Natural killer cell (primary cell): ENCODE measurements at regions not wholly inside any gene's neighbourhood (a gene's known extent, or its start where the extent isn't known, plus 50 kb on each side); places are given as distances from the start of the nearest gene placed in this dataset.

Experiments used
- ATAC-seq, 3 donors: fragments of 150-1000 bp in 2 of 3; fragments of 200-7000 bp in 1 of 3; cut with Tn5 transposase; 1 replicate in 1 of 3; 2 replicates in 2 of 3; pipeline ENCODE4 v1.10.0; 2021; ENCODE audit warnings: mild to moderate bottlenecking in 2 of 3, moderate library complexity in 2 of 3
- DNase-seq, 2 donors: peaks; one replicate each; pipeline versions ENCODE4 v3.0.0 to v3.0.0-alpha.2; 2013 to 2021; ENCODE audit warnings: mixed read lengths in 1 of 2
- H3K27ac ChIP-seq: one replicate; pipeline ENCODE4 v1.5.1; 2013; ENCODE audit warnings: mild to moderate bottlenecking, low read length
- H3K27me3 ChIP-seq: one replicate; pipeline ENCODE4 v1.6.1; 2013; ENCODE audit warnings: low read length; ENCODE audit not compliant: control insufficient read depth, insufficient read depth
- H3K36me3 ChIP-seq: one replicate; pipeline ENCODE4 v1.6.1; 2013; ENCODE audit warnings: low read length; ENCODE audit not compliant: control insufficient read depth, insufficient read depth
- H3K4me1 ChIP-seq: one replicate; pipeline ENCODE4 v1.6.1; 2013; ENCODE audit warnings: low read length; ENCODE audit not compliant: control insufficient read depth, insufficient read depth
- H3K4me3 ChIP-seq: one replicate; pipeline ENCODE4 v1.5.1; 2013; ENCODE audit warnings: low read length
- H3K9me3 ChIP-seq: one replicate; pipeline ENCODE4 v1.6.1; 2013; ENCODE audit warnings: low read length; ENCODE audit not compliant: control insufficient read depth, insufficient read depth
- H3K27ac Mint-ChIP-seq, 2 donors: one replicate each; pipeline ENCODE4 v1.8.0; 2022; ENCODE audit warnings: mild to moderate bottlenecking in 2 of 2, mixed read lengths in 2 of 2, moderate library complexity in 1 of 2
- H3K27me3 Mint-ChIP-seq, 2 donors: one replicate each; pipeline ENCODE4 v1.8.0; 2022; ENCODE audit warnings: low read depth in 2 of 2, mixed read lengths in 2 of 2
- H3K36me3 Mint-ChIP-seq: one replicate; pipeline ENCODE4 v1.8.0; 2022; ENCODE audit warnings: mixed read lengths
- H3K4me1 Mint-ChIP-seq, 2 donors: one replicate each; pipeline ENCODE4 v1.8.0; 2022; ENCODE audit warnings: mixed read lengths in 2 of 2
- H3K4me3 Mint-ChIP-seq: one replicate; pipeline ENCODE4 v1.8.0; 2022; ENCODE audit warnings: mild to moderate bottlenecking, moderate library complexity, mixed read lengths
- H3K9me3 Mint-ChIP-seq, 2 donors: one replicate each; pipeline ENCODE4 v1.8.0; 2022; ENCODE audit warnings: mixed read lengths in 2 of 2
- CTCF ChIP-seq: fragments of 200-600 bp; IDR thresholded peaks from one replicate; pipeline ENCODE4 v1.8.0; 2022; ENCODE audit warnings: antibody characterized with exemption
- WGBS: methylation state at CpG from one replicate; pipeline ENCODE4 v1.1.7; 2013; ENCODE audit warnings: missing lambda C conversion rate; ENCODE audit not compliant: insufficient coverage; 5-methylcytosine and 5-hydroxymethylcytosine counted together
- intact Hi-C: fragments of 100-400 bp; cut with micrococcal nuclease; formaldehyde crosslinking; loops from one replicate; pipeline ENCODE4 v1.14.2; 2022

GRCh38 chr7:142586611-142587010, 162.7 kb upstream of the PRSS1 start:
- DNase-seq (no peak), ATAC-seq (no peak)
- H3K9me3 Mint-ChIP-seq: no peaks in the 10 kb centered on the region
- 92% methylated on average over 3 of the region's 3 CpGs for WGBS
- H3K4me3 ChIP-seq: no peak overlapping the region
- H3K27ac Mint-ChIP-seq: no peak overlapping the region
- no peaks in the 10 kb centered on the region for H3K36me3 Mint-ChIP-seq
- no peaks in the 10 kb centered on the region for H3K27me3 Mint-ChIP-seq
- H3K27me3 ChIP-seq: no peaks in the 10 kb centered on the region
- intact Hi-C loops: no loop called here
- no peak for TF ChIP-seq CTCF
- peaks cover 4 to 5% of the 10 kb centered on the region in 2 donors for H3K4me1 Mint-ChIP-seq
- no peaks in the 10 kb centered on the region for H3K9me3 ChIP-seq
- no peaks in the 10 kb centered on the region for H3K36me3 ChIP-seq
- H3K4me3 Mint-ChIP-seq: no peak overlapping the region
- no peak overlapping the region for H3K27ac ChIP-seq
- H3K4me1 ChIP-seq: no peaks in the 10 kb centered on the region

GRCh38 chr7:142585425-142585824, 163.8 kb upstream of the PRSS1 start:
- intact Hi-C loops: no loop called here
- H3K4me3 ChIP-seq: no peak overlapping the region
- H3K4me3 Mint-ChIP-seq: no peak overlapping the region
- no peaks in the 10 kb centered on the region for H3K9me3 ChIP-seq
- no peaks in the 10 kb centered on the region for H3K36me3 Mint-ChIP-seq
- no peak overlapping the region for H3K27ac ChIP-seq
- H3K9me3 Mint-ChIP-seq: no peaks in the 10 kb centered on the region
- no peak for TF ChIP-seq CTCF
- H3K27me3 ChIP-seq: no peaks in the 10 kb centered on the region
- H3K4me1 ChIP-seq: peaks cover 9% of the 10 kb centered on the region
- H3K4me1 Mint-ChIP-seq: peaks cover 14 to 16% of the 10 kb centered on the region in 2 donors
- H3K36me3 ChIP-seq: no peaks in the 10 kb centered on the region
- H3K27me3 Mint-ChIP-seq: no peaks in the 10 kb centered on the region
- ATAC-seq (no peak), DNase-seq (no peak)
- no peak overlapping the region for H3K27ac Mint-ChIP-seq
- 57% methylated on average over 1 of the region's 2 CpGs for WGBS

- Histone ChIP-seq H3K27me3 (no peaks in the 10 kb centered on the region), H3K9me3 (no peaks in the 10 kb centered on the region), H3K4me3 (no peak overlapping the region), H3K27ac (no peak overlapping the region), H3K36me3 (no peaks in the 10 kb centered on the region), H3K4me1 (peaks cover 9% of the 10 kb centered on the region)
- H3K36me3 Mint-ChIP-seq: no peaks in the 10 kb centered on the region
- 80% methylated on average over 1 of the region's 2 CpGs for WGBS
- H3K4me1 Mint-ChIP-seq: peaks cover 20 to 23% of the 10 kb centered on the region in 2 donors
- ATAC-seq (no peak), DNase-seq (no peak)
- intact Hi-C loops: no loop called here
- no peak for TF ChIP-seq CTCF
- no peak overlapping the region for H3K4me3 Mint-ChIP-seq
- no peaks in the 10 kb centered on the region for H3K9me3 Mint-ChIP-seq
- no peaks in the 10 kb centered on the region for H3K27me3 Mint-ChIP-seq
- no peak overlapping the region for H3K27ac Mint-ChIP-seq
These were observed 164.5 kb upstream of the PRSS1 start for GRCh38 chr7:142584765-142585164.

GRCh38 chr7:142583446-142583845, 165.8 kb upstream of the PRSS1 start:
- WGBS: 52% methylated on average over 2 of the region's 2 CpGs

More at GRCh38 chr7:142583446-142583845, 165.8 kb upstream of the PRSS1 start:
- peaks cover 22 to 26% of the 10 kb centered on the region in 2 donors for H3K4me1 Mint-ChIP-seq
- peaks cover 9% of the 10 kb centered on the region for H3K4me1 ChIP-seq
- no peak overlapping the region for H3K4me3 Mint-ChIP-seq
- intact Hi-C loops: no loop called here
- no peak for TF ChIP-seq CTCF
- H3K36me3 Mint-ChIP-seq: no peaks in the 10 kb centered on the region
- peak in 1 of 2 donors; percentile 37 for DNase-seq
- H3K4me3 ChIP-seq: no peak overlapping the region
- H3K27ac Mint-ChIP-seq: no peak overlapping the region
- H3K9me3 ChIP-seq: no peaks in the 10 kb centered on the region
- ATAC-seq: peak in 1 of 3 donors; percentile 29
- no peak overlapping the region for H3K27ac ChIP-seq
- H3K9me3 Mint-ChIP-seq: no peaks in the 10 kb centered on the region
- no peaks in the 10 kb centered on the region for H3K27me3 Mint-ChIP-seq
- H3K27me3 ChIP-seq: no peaks in the 10 kb centered on the region
- no peaks in the 10 kb centered on the region for H3K36me3 ChIP-seq
